ENCODE measurements at regions not wholly inside any gene's neighbourhood (a gene's known extent, or its start where the extent isn't known, plus 50 kb on each side); places are given as distances from the start of the nearest gene placed in this dataset.

DNA sequence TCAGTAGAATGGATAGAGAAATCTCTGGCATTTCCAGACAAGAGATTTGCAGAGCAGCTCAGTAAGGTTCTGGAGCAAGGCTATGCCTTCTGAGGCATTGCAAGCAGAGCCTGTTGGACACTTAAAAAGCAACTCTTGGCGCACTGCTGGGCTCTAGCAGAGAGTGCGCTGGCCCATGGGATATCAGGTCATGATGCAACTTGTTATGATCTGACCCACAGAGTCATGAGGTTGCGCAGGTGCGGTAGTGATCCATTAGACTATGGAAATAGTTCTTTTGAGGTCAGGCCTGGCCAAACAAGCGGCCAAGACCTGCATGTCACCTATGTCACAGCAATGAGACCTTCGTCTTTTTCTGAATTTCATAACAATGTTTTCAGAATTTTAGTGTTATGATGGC is 168.6 kb downstream of the TMTC3 start:
- DNase-seq (ENCODE audit: low read depth): no peak

DNA sequence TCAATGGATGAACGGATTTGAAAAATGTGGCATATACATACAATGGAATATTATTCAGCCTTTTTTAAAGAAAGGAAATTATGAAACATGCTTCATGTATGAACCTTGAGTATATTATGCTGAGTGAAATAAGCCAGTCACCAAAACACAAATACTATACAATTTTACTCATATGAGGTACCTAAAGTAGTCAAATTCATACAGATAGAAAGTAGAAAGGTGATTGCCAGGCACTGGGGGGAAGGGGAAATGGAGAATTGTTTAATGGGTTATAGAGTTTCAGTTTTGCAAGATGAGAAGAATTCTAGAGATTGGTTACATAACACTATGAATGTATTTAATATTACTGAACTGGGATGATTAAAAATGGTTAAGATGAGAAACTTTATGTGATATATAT is 171.4 kb downstream of the TMTC3 start:
- no peak for DNase-seq (ENCODE audit: low read depth)

DNA sequence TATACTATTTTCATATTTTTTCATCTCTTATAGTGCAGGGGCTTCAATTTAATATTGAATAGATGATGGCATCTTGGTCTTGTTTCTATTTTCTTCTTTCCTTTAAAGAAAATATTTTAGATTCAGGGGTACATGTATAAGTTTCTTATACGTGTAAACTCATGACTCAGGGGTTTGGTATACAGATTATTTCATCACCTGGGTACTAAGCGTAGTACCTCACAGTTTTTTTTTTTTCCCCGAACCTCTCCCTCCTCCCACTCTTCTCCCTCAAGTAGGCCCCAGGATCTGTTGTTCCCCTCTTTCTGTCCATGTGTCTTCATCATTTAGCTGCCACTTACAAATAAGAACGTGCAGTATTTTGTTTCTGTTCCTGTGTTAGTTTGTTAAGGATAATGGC is 172.6 kb downstream of the TMTC3 start:
- DNase-seq (ENCODE audit: low read depth): no peak

DNA sequence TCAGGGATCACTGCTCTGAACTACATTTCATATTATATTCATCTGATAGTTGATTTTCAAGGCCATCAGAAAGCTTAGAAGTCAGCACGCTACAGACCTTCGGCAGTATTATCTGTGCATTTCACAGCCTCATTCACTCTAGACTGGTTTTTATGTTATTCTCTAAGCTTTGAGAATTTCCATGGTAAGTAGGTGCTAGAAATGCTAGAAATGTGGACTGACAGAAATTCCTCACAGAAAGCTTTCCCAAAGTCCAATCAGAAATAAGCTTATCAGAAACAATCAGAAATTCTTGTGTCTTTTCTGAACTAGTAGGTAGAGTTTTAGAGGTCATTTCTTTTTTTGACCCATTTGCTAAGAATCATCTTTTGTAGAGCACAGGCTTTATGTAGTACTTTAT is 176.6 kb downstream of the TMTC3 start:
- DNase-seq (ENCODE audit: low read depth): no peak

DNA sequence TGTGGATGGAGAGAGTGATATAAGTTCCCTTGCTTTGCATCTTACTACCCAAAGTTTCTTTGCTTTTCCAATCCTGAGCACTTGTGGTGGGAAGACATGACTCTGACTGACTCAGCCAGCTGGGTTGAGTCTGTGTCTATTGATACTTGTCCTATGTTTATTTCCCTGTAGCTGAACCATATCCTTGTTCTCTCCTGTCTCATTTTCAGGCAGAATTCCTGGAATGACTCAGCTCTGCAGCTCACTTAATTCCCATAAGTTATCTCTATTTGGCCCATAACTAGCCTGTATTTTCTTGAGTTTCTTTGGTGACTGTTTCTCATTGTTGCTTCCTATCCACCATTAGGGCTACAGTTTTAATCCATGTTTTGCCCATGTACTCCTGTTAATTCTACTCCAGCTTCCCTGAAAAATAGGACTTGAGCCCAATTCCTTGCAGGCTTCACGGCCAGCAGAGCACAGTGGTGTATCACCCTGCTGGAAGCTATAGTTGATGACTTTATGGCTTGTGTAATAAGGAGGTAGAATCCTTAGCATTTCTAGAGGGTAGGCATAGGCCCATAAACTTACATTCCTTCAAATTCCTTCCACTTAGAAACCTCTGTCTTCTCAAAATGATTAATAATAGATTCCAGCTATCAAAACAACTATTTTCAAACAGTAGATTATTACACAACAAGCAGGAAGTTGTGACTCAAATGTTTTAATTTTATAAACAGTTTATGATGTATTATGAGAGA is 183.1 kb downstream of the TMTC3 start:
- peak; percentile 61 for DNase-seq (ENCODE audit: low read depth)

DNA sequence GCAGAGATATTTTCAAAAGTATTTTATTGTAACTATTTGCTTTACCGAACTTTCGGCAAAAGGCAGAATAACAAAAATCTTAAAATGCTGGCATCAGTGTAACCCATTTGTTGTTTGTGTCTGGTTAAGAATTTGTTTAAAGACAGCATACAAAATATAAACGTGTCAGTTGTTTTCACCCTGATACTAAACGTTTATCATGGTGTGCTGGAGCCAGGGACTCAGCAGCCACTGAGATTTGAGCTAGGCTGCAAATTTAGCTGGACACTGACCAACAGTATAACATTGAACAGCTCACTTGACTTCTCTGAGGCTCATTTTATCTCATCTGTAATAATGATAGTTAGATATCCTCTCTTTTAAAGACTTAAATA is 183.7 kb downstream of the TMTC3 start:
- DNase-seq (ENCODE audit: low read depth): no peak

DNA sequence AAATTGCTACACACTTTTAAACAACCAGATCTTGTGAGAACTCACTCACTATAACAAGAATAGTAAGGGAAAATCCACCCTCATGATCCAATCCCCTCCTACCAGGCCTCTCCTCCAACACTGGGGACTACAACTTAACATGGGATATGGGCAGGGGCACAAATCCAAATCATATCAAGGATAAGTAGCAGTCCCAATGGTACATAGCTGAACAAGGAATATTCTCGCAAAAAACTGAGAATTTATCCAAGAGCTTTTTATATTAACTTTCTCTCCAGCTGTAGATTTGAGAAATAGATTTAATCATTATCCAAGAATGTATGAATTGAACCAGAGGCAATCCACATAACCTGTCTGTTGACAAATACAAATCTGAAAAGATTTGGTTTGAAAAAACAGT is 185.2 kb downstream of the TMTC3 start:
- no peak for DNase-seq (ENCODE audit: low read depth)

DNA sequence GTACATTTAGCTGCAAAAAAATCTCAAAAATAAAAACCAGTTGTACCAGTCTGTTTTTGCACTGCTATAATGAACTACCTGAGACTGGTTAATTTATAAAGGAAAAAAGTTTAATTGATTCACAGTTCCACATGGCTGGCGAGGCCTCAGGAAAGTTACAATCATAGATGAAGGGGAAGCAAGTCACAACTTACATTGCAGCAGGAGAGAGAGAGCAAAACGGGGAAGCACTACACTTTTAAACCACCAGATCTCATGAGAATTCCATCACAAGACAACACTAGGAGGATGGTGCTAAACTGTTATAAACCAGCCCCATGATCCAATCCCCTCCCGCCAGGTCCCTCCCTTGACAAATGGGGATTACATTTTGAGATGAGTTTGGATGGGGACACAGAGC is 186.0 kb downstream of the TMTC3 start:
- no peak for DNase-seq (ENCODE audit: low read depth)

DNA sequence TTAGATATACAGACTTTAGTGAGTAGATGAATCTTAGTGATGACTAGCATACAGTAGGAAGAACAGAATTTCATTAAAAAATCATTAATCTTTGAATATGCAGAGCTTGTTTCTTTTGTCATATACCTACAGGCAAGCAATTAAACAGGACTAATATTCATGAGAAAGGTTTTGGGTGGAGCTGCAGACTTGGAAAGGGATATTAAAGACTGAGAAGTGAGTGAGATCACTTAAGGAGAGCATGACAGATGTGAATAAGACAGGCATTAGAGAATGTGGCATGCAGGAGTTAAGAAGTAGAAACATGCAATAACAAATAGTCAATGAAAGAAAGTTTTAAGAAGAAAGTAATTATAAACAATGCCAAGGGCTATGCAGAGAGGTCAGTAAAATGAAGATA is 187.7 kb downstream of the TMTC3 start:
- DNase-seq (ENCODE audit: low read depth): no peak

DNA sequence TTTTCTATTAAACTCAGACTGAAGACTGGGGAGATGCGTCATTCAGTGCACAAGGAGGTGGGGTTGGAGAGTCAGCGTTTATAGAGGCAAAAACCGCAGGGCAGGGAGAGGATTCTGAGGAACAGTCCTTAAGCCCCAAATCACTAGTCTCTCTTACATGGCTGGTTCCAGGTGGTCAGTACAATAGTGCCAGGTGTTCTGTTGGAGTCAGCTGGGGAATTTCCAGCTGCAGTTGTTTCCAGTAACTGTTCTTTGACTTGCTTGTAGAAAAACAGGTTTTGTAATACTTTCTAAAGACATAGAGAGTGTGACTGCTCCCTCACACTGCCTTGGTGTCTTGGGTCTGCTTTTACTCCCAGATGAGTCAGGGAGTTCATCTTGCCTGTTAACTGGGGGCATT is 192.2 kb downstream of the TMTC3 start:
- peak; percentile 41 for DNase-seq (ENCODE audit: low read depth)

DNA sequence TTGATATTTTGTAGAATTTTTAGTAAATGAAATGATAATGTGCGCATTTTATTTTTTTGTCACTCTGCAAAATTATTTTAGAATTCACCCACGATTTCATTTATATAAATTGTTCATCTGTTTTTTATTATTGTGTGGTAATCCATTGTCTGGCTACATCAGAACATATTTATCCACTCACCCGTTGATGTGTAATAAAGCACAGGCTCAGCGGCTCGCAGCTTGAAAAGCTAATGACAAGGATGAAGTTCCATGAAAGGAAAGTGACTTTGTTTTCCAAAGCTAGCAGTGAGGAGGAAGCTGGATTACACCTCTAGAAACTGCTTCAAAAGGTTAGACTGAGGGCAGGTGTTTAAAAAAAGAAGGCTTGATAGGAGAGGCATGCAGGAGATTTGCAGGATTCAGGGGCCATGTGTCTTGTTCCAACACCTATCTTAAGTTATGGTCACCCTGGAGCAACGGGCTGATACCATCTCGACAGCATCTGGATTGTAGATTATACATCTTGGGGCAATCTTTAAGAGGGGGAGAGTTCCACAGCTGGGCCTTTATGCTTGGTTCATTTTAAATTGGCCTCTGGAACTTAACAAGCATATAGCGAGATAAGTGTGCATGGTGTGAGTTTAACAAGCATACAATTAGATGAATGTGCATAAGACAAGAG is 194.1 kb downstream of the TMTC3 start:
- no peak for DNase-seq (ENCODE audit: low read depth)

DNA sequence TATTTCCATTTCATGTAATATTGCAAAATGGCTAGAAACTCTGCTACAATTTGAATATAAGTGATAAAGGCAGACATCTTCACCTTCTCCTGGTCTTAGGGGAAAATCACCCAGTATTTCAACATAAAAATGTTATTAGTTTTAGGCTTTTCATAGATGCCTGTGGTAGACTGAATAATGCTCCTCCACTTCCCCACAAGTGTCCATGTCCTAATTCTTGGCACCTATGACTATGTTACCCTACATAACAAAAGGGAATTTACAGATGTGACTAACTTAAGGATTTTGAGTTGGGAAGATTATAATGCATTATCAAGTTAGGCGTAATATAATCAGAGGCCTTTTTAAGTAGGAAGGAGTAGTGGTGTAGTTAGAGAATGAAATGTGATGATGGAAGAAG is 196.4 kb downstream of the TMTC3 start:
- DNase-seq (ENCODE audit: low read depth): no peak

DNA sequence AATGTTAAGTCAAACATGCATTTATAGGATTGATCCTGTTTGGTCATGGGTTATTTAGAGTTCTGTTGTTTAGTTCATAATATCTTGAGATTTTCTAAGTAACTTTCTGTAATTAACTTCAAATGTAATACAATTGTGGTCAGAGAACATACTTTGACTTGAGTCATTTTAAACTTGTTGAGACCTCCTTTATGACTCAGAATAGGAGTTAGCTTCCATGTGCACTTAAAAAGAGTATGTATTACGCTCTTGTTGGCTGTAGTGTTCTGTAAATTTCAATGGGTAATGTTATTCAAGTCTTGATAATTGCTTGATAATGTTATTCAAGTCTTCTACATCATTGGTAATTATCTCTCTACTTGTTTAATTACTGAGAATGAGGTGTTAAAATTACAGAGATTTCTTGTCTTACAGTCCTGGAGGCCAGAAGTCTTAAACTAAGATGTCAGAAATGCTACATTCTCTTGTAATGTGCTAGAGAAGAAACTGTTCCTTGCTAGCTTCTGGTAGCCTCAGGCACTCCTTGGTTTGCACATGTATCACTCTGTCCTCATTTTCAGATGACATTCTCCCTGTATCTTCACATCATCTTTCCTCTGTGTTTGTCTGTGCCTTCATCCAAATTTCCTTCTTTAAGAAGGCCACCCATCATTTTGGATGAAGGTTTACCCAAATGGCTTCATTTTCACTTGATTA is 197.3 kb downstream of the TMTC3 start:
- no peak for DNase-seq (ENCODE audit: low read depth)

DNA sequence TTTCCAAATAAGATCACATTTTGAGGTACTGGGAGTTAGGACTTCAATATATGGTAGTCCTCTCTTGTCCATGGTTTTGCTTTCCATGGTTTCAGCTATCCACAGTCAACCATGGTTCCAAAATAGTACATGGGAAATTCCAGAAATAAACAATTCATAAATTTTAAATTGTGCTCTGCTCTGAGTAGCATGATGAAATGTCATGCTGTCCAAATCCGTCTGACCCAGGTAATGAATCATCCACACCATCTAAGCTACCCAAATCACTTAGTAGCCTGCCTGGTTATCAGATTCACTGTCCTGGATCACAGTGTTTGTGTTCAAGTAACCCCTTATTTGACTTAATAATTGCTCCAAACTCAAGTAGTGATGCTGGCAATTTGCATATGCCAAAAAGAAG is 197.9 kb downstream of the TMTC3 start:
- DNase-seq (ENCODE audit: low read depth): no peak

DNA sequence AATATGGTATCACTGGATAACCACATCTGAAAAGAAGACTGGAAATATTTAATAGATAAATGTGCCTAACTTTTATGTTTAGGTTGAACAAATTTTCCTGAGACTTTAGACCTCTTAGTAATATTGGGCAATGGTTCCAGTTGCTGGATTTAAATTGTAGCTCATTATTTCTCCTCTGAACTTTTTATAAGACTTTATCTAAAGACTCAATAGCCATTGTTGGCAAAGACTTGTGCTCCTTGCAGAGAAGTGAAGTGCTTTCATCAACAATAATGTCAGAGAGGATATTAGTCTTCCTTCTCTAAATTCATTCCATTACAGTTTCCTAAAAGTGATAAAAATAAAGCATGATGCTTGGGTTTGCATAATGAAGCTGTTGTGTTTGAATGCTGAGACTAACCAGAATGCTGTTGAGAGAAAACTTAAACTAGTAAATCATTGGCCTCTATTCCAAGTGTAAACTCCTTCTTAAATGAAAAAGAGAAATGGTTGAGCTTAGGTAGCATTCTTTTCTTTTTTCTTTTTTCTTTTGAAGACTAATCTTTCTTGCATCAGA is 200.2 kb downstream of the TMTC3 start:
- DNase-seq (ENCODE audit: low read depth): no peak

DNA sequence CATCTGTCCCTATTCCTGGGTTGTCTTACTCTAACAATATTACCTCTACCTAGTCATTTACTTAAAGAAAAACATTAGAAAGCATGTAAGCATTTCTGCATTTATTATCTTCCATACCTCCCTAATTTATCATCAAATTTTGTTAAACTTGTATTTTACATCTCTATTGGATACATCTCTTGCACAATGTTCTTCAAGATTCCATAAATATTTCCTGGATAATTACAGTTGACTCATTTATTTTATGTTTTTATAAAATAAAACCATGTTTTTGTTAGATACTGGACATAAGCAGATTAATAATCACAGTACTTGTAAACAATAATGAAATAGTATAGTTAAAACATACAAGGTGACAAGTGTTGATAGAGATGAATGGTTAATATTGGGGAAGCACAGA is 209.0 kb downstream of the TMTC3 start:
- no peak for DNase-seq (ENCODE audit: low read depth)

DNA sequence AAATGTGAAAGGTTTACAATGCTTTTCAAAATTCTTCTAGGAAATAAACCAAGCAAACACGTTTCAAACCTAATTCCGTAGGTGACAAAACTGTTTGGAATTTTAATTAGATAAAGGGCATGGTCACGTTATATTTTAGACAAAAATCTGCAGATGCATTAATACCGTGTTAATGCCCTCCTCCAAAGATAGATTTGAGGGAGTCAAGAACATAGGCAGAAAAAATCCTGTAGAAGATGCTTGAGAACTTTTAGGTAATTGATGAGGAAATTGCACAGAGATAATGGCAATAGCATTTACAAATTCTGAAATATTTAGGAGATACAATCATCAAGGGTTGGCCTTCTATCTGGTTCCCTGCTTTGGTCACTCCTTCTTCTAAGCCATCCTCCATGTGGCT is 212.6 kb downstream of the TMTC3 start:
- DNase-seq (ENCODE audit: low read depth): no peak

DNA sequence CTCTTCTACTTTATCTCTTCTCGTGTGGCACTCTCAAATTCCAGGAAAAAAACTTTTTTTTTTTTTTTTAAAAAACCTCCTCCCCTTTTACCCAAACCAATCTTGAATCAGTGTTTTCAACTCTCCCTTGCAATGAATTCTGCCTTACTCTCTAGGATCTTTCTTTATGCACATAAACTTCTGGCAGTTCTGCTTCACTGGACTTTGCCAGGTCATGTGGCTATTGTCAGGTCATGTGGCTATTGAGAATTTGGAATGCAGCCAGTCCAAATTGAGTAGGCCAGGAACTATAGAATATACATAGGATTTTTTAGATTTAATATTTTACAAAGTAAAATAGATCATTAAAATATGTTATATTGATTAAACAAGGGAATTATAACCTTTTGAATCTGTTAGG is 218.2 kb downstream of the TMTC3 start:
- DNase-seq (ENCODE audit: low read depth): no peak

DNA sequence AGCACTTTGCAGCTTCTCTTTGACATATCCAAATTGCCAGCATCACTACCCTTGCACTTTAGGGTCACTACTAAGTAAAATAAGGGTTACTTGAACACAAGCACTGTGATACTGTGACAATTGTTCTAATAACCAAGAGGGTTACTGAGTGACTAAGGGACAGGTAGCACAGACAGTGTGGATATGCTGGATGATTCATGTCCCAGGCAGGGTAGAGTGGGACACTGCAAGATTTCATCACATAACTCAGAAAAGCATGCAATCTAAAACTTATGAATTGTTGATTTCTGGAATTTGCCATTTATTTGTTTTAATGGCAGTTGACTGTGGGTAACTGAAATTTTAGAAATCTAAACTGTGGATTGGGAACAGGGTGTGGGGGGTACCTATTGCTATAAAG is 218.8 kb downstream of the KITLG start:
- no peak for DNase-seq (ENCODE audit: low read depth)

DNA sequence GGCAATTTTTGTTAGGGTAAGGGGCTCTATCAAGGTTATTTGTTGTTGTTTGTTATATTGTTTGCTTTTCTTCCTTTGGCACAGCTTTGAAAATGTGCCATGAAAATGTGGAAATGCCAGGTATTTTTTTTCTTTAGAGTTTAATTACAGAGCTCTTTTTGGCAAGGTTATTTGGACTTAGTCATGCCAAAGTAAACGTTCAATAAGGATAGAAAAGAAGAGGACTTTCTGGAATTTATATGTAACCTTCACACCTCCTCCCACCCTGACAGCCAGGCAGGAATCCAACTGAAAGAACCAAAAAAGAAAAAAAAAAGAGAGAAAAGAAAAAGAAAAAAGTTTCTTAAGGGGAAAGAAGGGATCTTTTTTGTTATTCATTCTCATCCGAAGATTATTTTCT is 217.8 kb downstream of the KITLG start:
- no peak for DNase-seq (ENCODE audit: low read depth)

DNA sequence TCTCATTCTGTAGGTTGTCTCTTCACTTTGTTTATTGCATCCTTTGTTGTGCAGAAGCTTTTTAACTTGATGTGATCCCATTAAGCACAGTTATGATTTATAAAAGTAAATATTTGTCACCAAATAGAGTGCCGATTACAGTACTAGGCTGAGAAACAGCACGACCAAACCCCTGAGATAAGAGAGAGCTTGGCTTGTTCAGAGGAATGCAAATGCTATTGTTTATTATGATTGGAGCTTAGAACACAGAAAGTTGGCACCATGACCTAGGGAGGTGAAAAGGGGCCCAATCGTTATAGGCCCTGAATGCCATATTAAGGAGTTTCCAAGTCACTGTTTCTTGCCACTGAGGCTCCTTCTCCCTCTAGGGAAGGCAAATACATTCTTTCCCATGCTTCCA is 214.9 kb downstream of the KITLG start:
- DNase-seq (ENCODE audit: low read depth): no peak

DNA sequence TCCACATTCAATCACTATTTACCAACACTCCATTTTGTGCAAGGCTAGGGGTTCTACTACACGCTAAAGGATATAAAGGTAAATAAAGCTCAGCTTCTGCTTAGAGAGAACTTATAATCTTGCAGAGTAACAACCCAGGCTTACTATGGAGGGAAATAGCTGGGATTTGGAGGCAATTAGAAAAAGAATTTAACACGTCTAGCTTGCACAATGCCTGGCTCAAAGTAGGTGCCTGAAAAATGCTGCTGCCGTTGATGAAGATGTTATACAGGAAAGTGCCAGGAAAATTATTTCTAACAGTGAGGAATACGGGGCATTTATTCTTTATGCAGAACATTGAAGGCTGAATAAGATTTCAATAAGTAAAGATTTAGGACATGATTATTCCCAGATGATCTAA is 214.2 kb downstream of the KITLG start:
- DNase-seq (ENCODE audit: low read depth): no peak

DNA sequence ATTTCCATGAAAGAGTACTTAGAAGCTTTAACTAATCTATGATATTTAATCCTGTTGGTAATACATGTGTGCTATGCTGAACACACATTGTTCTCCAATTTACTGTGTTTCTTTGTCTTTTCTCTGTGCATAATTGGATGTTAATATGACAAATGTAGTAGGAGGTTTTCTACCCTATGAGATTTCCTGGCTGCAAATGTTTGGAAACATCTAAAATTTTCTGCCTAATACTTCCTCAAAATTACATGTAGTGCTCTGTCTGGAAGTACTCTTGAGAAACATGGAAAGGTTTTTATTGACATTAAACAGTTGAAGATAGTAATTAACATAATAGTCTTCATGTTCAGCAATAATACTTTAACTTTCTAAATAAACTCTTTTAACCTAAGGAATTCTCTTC is 213.0 kb downstream of the KITLG start:
- no peak for DNase-seq (ENCODE audit: low read depth)

Data from HS-27A (cell line).